NCI-H524 (cell line): ENCODE measurements at regions not wholly inside any gene's neighbourhood (a gene's known extent, or its start where the extent isn't known, plus 50 kb on each side); places are given as distances from the start of the nearest gene placed in this dataset.

ENCODE experiments used
- DNase-seq, 2 experiments: peaks; one replicate each; lab custom pipeline; 2025; lab: John Stamatoyannopoulos, UW

DNA sequence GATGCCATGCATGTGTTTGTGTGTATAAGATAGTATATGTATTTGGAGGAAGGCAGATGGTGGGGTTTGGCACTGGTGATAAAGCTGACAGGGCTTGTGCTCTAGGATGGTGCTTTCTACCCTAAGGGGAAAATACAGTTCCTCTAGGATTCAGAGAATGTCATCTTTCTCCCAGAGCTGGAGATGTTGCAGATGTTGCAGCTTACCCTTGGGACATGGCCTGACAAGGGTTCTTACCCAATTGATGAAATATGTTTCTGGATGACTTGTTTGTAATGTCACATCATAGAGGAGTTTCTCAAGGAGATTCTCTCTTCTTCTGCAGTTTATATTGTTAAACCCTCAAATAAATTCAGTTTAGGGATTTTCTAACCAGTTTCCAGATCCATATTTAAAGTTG lies 52.5 kb upstream of the PITX2 start:
- no peak for DNase-seq

DNA sequence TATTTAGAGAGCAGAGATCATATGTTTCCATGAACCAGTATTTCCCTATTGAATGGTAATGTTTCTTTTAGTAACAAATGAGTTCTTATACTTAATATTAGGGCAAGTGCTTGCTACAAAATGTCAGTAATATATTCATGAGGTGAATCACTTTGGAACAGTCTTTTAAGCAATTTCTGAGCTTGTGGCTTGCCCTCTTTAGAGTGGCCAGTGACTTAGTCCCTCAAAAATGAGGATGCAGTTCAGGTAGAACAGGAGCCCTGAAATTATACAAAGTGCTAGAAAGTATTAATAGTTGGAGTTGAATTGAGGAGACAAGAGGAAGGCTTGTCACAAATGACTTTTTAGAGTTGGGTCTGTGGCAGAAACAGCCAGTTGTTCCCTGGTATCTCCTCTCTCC lies 53.4 kb upstream of the PITX2 start:
- no peak for DNase-seq

DNA sequence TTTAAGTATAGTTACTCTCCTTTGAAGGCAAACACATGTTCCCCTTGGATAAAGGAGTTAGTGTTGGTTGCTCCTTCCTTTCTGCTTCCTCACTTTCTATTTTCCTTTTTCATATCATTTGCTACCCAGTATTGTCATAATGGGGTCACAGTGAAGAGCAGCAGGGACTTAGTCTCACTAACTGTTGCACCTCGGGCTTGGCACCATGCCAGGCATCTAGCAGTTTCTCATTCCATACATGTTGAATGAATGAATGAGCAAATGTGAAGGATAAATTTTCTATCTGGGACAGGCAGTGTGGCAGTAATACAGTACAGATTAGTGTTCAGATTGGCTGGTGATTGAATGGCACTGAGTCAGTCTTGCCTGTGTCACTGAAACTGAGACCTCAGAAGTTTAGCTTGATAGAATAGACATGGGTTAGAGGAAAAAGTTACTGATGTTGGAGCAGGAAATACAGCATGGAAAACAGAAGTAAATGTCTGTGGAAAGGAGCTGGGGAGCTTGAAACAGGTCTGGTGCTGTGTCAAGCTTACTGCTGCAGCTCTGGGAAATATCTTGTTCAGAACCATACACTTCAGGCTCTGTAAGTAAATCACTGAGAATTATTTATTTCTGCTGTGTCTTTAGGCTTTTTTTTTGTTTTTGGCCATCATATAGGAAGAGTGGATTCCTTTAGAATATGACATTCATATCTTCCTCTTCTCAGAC lies 55.8 kb upstream of the PITX2 start:
- DNase-seq, result no peak

DNA sequence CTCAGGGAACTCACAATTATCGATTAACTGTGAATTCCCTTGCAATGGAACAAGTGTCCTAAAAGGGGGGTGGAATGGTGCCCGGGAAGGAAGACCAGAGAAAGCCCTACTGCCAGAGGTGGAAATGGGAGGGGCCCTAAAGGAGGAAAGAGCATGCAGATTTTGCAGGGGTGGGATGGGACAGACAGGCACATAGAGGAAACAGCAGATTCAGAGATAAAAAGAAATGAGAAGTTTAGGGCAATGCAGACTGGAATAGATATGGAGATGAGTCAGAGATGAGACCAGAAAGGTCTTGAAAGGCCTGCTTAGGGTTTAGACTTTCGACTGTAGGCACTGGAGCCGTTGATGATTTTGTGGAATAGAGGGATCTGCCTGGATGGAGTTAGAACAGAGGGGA lies 57.4 kb upstream of the PITX2 start:
- no peak for DNase-seq

DNA sequence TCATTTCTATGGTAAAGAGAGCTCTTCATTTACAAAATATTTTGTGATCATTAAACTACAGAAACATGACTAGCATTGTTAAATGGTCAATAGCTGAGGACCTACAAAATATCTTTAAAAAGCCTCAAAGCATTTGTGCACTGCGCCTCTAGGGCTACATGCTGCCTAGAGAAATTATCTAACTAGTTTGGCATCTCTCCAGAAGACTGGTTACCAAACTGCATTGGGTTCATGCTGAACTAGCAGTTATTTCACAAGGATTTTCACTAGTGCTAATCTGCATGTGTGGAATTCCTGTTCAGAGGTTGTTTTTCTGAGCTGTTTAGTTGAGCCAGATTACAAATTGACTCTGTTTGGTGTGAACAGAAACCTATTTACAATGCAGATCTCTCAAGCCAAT lies 58.5 kb upstream of the PITX2 start:
- DNase-seq, result no peak

DNA sequence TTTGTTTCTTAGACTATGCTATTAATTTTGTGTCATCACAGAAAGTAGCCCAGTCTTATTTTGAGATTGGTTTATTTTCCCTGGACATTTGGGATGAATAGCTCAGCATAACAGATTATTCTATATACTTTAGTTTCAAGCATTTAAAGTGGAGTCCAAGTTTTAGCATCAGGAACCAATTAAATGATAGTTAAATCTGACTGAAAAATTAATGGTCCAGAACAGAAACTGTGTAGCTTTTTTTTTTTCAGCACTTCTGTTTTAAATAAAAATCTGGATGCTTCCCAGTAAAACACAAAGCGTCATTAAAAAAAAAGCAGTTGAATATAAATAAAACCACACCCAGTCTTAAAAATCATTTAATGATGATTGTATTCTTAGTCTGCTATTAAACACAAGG lies 59.4 kb upstream of the PITX2 start:
- DNase-seq, result no peak

DNA sequence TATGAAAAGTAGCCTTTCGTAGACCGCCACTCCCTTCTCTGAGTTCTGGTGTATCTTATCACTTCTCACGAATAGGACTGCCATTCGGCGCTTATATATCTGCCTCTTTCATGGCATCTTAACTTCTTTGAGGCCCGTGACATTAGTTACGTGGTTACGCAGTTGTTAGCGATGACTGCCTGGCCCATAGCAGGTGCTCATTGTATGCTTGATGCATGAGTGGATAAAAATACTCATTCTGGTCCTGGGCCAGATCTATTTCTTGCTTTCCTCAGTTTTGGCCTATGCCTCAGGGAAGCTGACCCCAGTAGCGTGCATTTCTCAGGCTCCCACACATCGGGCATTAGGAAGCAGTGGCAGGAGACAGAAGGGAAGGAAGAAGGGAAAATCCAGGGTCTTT lies 60.7 kb upstream of the PITX2 start:
- no peak for DNase-seq

DNA sequence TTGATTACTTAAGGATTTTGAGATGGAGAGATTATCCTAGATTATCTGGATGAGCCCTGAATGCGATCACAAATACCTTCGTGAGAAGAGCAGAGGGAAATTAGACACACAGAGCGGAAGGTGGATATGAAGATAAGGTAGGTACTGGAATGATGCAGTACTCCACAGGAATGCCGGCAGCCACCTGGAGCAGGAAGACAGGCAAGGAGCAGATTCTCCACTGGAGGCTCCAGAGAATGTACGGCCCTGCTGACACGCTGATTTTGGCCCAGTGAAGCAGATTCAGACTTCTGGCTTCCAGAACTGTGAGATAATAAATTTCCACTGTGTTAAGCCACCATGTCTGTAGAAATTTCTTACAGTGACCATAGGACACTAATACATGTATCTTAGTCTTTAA lies 79.4 kb upstream of the PITX2 start:
- DNase-seq, result no peak

DNA sequence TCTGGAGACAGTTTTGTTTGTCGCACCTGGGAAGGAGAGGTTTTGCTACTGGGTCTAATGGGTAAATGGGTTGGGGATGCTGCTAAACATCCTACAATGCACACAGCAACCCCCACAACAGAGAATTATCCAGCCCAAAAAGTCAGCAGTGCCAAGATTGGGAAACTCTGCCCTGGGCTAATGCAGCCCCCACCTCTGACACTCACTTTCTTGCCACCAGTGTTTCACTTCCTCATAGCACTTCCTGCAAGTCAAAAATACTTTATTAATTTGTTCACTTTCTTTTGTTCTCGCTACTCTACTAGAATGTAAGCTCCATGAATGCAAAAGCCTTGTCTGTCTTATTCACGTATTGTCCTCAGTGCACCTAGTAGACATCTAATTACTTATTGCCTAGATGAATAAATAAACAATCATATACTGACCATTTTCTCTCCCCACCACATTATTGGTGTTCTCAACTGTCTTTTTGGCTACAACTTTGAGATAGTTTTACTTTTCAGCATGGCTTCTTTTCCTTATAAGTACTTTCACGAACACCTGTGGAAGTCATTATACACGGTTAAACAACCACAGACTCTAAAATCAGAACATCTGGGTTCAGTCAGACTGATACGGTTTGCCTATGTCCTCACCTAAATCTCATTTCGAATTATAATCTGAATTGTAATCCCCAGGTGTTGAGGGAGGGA lies 82.0 kb upstream of the PITX2 start:
- no peak for DNase-seq

DNA sequence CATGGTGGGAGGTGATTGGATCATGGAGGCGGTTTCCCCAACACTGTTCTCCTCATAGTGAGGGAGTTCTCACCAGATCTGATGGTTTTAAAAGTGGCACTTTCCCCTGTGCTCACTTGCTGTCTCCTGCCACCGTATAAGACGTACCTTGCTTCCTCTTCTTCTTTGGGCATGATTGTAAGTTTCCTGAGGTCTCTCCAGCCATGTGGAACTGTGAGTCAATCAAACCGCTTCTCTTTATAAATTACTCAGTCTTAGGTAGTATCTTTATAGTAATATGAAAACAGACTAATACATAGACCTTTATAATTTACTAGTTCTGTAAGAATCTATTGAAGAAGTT lies 82.5 kb upstream of the PITX2 start:
- DNase-seq, result no peak

DNA sequence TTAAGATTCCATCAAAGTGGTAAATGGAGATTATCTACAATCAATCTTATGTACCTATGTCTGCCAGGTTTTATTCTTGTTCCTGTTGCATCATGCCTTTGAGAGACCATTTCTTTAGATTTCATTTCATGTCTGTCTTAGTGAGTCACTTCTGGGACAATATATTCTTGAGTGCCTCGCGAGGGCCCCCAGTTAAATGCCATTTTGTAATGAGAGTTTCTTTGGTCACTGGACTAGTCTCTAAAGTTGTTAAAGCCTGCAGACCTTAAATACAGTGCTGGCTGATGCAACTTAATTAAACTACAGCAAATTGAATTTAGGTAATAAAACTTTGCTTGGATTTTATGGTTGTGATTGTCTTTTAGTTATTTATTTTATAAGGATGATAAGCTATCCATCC lies 87.2 kb upstream of the PITX2 start:
- DNase-seq, result no peak

DNA sequence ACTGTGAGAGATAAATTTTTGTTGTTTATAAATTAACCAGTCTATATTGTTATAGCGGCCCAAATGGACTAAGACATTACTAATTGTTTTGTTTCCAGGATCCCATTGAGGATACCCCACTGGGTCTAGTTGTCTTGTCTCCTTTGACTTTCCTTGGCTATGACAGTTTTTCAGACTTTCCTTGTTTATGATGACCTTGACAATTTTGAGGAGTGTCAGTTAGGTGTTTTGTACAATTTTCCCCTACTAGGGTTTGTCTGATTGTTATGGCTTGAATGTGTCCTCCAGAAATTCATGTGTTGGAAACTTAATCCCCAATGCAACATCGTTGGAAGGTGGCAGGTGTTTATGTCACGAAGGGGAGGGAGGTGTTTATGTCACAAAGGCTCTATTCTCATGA lies 89.6 kb upstream of the PITX2 start:
- no peak for DNase-seq

DNA sequence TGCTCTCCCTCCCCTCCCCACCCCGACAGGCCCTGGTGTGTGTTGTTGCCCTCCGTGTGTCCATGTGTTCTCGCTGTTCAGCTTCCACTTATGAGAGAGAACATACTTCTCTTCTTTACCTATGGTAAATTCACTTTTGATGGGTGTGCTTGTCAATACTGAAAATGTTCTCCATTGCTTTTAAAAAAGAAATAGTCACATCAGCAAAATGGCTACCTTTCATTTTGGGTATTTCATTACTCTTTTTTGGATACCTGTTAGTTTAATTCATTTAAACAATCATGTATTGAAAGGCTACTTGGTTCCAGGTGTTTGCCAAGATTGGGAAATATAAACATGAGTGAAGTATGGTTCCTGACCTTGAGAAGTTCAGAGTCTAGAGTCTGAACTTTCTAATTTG lies 107.4 kb upstream of the PITX2 start:
- DNase-seq, result no peak

DNA sequence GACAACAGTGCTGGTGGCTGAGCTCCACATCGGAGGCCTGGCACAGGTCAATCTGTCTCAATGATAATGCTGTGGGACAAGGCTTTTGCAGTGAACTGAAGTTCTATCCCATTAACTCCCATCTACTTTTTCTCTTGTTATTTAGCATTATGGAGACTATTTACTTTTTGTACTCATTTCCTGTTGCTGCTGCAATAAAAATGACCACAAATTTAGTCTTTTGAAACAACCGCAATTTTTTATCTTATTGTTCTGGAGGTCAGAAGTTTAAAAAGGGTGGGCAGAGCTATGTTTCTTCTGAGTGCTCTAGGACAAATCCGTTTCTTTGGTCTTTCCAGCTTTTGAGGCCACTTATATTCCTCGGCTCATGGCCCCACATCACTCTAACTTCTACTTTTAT lies 111.0 kb upstream of the PITX2 start:
- no peak for DNase-seq

DNA sequence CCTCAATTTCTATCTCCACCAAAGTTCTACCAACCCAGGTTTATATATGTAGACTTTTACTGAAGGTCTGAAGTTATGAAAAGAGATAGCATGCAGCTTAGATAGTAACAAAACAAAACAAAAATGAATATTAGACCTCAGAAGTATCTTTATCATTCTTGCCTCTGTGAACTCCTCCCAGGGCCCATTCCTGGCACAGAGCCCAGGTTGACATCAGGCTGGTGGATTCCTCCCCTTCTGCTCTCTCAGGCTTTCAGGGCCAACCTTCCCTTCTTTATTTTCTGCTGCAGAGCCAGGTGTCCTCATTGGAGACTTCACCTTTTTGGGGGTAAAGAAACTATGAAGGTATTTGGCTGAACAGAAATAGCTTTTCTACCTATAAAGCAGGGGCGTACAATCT lies 112.8 kb upstream of the PITX2 start:
- DNase-seq, result no peak

DNA sequence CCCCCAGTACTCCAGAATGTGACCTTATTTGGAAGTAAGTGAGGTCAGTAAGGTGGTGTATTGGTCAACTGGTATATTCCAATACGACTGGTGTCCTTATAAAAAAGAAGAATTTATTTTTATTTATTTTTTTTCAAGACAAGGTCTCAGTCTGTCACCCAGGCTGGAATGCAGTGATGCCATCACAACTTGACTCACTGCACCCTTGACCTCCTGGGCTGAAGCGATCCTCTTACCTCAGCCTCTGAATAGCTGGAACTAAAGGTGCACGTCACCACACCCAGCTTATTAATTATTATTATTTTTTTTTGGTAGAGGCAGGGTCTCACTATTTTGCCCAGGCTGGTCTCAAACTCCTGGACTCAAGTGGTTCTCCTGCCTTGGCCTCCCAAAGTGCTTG lies 115.1 kb upstream of the PITX2 start:
- DNase-seq, result no peak

DNA sequence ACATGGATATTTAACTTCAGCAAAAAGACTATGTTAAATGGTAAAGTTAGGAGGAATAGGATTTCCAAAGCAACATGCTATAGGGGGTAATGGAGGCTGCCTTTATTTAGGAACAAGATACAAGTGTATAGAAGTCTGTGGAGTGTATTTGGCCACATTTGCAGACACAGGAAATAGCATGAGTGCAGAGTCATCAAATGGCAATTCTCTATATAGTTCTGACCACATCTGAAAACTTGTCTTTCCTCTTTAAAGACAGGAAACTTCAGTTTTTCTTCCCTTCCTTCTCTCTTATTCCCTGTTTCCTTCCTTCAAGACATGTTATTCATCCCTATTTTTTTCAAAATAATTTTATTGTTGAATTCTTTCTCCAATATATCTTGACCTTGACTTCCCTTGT lies 119.3 kb upstream of the PITX2 start:
- DNase-seq, result no peak

DNA sequence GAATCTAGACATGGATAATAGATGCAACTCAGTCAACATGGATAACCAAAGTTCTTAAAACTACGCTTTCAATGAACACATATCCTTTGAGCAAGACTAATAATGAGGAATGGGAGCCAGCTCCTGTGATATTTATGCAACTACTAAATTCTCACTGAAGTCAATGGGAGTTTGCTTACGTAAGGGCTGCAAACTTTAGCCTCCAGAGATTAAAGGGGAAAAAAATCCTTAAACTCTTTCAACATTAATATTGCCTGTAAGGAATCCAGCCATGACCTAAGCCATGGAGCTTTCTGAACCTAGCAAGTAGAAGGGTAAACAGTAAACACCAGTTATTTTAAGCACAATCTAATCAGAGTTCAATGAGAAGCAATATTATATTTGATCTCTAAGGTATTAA lies 125.2 kb upstream of the PITX2 start:
- no peak for DNase-seq

DNA sequence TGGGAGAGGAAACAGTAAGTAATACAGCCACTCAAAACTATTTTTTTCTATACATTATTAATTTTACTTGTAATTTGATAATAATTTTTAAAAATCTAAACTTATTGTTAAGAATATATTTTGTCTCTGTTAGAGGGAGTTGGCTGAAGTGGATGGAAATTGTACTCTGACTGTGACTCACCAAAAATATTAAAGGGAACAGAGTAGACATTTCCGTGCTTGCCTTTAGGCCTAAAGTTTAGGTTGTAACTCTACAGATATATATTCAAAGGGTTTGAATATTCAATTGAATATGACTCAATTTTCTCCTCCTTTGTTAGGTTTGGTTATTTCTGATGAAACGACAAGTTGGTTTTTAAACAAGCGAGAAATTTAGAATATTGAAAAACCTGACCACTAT lies 128.3 kb upstream of the PITX2 start:
- no peak for DNase-seq

DNA sequence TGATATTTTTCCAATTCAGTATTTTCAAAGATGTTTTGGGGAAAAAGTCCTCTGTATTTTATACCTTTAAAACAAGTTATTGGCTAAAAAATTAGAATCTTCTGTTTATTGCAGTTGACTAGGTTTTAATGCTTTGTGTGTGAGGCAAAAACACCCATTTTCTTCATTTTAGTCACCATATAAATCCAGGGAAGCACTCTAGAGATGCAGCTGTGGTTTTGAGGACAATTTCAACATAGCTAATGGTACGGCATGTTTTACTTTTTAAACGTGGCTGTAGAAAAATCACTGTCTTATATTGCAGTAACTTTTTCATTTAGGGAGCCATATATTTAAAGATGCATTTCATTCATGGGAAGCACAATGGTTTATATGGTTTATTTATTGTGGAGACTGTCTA lies 129.1 kb upstream of the PITX2 start:
- DNase-seq, result no peak

DNA sequence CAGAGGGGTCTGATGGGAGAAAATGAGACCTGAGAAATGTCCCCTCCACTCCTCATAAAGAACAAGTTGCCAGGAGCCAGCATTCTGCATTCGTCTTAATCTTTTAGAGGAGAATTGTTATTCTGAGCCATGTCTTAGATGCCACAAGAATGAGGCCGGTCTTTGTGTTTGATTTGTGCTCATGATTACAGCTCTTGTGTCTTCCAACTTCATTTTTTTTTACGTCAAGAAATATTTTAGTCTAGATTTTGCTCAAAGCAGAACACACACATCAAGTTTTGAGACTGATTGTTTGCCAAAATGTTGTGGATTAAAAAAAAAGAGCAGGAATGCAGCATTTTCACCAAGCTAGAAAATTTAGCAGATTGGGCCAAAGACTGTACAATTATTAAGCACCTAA lies 130.6 kb upstream of the PITX2 start:
- no peak for DNase-seq

DNA sequence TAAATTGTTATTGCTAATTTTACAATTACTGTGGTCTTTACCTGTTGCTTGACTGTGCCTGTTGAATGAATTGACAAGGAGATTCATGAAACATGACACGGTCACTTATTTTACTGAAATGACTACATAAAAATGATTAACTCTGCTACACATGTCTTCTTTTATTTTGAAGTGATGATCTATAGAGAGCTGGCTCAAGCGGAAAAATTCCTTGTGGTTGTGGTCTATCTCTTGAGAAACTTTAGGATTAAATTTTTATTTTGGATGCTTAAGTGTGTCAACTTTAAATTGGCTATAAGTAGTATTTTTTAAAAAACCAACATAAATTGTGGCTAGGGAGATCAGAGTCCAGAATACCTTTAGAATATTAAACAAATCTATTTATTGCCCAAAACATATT lies 131.8 kb upstream of the PITX2 start:
- DNase-seq, result no peak

DNA sequence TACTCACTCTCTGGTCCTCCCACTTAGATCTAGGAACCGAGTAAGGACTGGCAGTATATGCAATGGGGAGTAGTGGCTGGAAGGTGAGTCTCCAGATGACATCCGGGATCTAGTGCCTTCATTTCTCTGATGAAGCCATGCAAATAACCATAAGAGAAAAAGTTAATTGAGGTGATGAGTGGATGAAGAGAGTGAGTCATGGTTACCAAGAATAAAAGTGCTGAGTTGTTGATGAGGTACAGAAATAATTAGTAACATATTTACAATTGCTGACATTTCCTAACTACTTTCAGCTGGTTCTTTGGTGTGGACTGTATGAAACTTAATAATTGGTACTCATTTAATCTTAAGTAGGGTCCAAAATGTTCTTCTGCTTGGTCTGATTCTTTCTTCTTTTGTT lies 146.7 kb upstream of the PITX2 start:
- no peak for DNase-seq

DNA sequence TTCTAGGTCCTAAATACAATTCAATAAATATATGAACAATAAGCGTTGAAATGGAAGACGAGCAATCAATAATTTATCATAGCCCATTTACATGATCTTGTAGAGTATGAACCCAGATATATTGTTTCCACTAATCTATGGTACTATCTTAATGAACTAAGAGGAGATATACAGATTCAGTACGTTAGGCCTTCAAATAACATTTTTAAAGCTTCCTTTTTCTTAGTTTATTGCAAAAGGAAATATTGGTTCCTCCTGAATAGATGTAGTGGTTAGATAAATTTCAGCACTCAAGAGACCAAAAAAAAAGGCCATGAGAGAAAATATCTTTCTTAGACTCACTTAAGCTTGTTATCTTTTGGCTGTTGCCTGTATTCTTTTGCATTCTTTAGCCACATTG lies 147.5 kb upstream of the PITX2 start:
- no peak for DNase-seq
